ENCODE measurements at regions not wholly inside any gene's neighbourhood (a gene's known extent, or its start where the extent isn't known, plus 50 kb on each side); places are given as distances from the start of the nearest gene placed in this dataset.

DNA sequence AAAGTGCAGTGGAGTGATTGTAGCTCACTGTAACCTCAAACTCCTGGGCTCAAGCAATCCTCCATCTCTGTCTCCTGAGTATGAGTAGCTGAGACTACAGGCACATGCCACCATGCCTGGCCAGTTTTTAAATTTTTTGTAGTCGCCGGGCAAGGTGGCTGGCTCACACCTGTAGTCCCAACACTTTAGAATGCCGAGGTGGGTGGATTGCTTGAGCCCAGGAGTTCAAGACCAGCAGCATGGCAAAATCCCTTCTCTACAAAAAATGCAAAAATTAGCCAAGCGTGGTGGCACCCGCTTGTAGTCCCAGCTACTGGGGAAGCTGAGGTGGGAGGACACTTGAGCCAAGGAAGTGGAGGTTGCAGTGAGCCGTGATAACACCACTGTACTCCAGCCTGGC, 219.5 kb downstream of the KLHL28 start:
- no peak for TF ChIP-seq ARNTL (CRISPR knock-in tag; IDR thresholded peaks at IDR 0.05; ENCODE audit: borderline replicate concordance, low read depth)
- no peak for TF ChIP-seq SNAI2 (CRISPR knock-in tag; IDR thresholded peaks at IDR 0.05)
- no peak for TF ChIP-seq ESRRG (CRISPR knock-in tag; IDR thresholded peaks at IDR 0.05)
- TF ChIP-seq ZNF565 (CRISPR knock-in tag; conservative IDR thresholded peaks at IDR 0.05; ENCODE audit: low read depth), result no peak
- TF ChIP-seq, protein P1, sequence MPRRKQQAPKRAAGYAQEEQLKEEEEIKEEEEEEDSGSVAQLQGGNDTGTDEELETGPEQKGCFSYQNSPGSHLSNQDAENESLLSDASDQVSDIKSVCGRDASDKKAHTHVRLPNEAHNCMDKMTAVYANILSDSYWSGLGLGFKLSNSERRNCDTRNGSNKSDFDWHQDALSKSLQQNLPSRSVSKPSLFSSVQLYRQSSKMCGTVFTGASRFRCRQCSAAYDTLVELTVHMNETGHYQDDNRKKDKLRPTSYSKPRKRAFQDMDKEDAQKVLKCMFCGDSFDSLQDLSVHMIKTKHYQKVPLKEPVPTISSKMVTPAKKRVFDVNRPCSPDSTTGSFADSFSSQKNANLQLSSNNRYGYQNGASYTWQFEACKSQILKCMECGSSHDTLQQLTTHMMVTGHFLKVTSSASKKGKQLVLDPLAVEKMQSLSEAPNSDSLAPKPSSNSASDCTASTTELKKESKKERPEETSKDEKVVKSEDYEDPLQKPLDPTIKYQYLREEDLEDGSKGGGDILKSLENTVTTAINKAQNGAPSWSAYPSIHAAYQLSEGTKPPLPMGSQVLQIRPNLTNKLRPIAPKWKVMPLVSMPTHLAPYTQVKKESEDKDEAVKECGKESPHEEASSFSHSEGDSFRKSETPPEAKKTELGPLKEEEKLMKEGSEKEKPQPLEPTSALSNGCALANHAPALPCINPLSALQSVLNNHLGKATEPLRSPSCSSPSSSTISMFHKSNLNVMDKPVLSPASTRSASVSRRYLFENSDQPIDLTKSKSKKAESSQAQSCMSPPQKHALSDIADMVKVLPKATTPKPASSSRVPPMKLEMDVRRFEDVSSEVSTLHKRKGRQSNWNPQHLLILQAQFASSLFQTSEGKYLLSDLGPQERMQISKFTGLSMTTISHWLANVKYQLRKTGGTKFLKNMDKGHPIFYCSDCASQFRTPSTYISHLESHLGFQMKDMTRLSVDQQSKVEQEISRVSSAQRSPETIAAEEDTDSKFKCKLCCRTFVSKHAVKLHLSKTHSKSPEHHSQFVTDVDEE (CRISPR knock-in tag; IDR thresholded peaks at IDR 0.05), result no peak
- no peak for TF ChIP-seq OSR1 (CRISPR knock-in tag; IDR thresholded peaks at IDR 0.05)
- TF ChIP-seq ZNF8 (CRISPR knock-in tag; IDR thresholded peaks at IDR 0.05), result no peak
- TF ChIP-seq ZFP30 (CRISPR knock-in tag; IDR thresholded peaks at IDR 0.05), result no peak
- TF ChIP-seq PPARA (CRISPR knock-in tag; IDR thresholded peaks at IDR 0.05; ENCODE audit: borderline replicate concordance), result no peak
- TF ChIP-seq ISL1 (CRISPR knock-in tag; IDR thresholded peaks at IDR 0.05), result no peak
- TF ChIP-seq ZNF70 (CRISPR knock-in tag; IDR thresholded peaks at IDR 0.05), result no peak
- no peak for TF ChIP-seq BACH2 (CRISPR knock-in tag; IDR thresholded peaks at IDR 0.05; ENCODE audit: borderline replicate concordance)
- TF ChIP-seq ZFP3 (CRISPR knock-in tag; IDR thresholded peaks at IDR 0.05), result no peak
- TF ChIP-seq, protein P2, sequence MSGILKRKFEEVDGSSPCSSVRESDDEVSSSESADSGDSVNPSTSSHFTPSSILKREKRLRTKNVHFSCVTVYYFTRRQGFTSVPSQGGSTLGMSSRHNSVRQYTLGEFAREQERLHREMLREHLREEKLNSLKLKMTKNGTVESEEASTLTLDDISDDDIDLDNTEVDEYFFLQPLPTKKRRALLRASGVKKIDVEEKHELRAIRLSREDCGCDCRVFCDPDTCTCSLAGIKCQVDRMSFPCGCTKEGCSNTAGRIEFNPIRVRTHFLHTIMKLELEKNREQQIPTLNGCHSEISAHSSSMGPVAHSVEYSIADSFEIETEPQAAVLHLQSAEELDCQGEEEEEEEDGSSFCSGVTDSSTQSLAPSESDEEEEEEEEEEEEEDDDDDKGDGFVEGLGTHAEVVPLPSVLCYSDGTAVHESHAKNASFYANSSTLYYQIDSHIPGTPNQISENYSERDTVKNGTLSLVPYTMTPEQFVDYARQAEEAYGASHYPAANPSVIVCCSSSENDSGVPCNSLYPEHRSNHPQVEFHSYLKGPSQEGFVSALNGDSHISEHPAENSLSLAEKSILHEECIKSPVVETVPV (CRISPR knock-in tag; IDR thresholded peaks at IDR 0.05), result no peak
- TF ChIP-seq, protein P3, sequence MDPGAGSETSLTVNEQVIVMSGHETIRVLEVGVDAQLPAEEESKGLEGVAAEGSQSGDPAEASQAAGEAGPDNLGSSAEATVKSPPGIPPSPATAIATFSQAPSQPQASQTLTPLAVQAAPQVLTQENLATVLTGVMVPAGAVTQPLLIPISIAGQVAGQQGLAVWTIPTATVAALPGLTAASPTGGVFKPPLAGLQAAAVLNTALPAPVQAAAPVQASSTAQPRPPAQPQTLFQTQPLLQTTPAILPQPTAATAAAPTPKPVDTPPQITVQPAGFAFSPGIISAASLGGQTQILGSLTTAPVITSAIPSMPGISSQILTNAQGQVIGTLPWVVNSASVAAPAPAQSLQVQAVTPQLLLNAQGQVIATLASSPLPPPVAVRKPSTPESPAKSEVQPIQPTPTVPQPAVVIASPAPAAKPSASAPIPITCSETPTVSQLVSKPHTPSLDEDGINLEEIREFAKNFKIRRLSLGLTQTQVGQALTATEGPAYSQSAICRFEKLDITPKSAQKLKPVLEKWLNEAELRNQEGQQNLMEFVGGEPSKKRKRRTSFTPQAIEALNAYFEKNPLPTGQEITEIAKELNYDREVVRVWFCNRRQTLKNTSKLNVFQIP (CRISPR knock-in tag; IDR thresholded peaks at IDR 0.05; ENCODE audit: borderline replicate concordance, low read depth), result no peak
- ATAC-seq, result no peak

DNA sequence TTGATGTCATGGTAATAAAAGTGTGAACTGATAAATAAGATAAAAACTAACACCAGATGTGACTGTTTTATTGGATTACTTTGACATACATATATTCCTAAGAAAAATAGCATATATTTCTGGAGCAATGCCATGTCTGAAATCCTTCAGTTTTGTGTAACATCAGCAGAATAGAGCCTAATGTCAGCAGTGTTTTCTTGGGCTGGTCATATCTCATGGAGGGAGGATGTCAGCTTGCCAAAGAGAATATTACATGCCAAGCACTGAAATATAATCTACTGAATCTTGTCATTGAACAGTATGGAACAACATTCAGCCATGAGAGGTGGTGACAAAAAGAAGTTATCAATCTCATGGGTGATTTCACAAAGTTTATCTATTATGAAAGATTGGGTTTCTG, 220.3 kb downstream of the KLHL28 start:
- no peak for ATAC-seq
- TF ChIP-seq ESRRG (CRISPR knock-in tag; IDR thresholded peaks at IDR 0.05) (no peak), ZC3H10 (CRISPR knock-in tag; IDR thresholded peaks at IDR 0.05) (no peak), BACH2 (CRISPR knock-in tag; IDR thresholded peaks at IDR 0.05; ENCODE audit: borderline replicate concordance) (no peak), TCF4 (CRISPR knock-in tag; IDR thresholded peaks at IDR 0.05; ENCODE audit: borderline replicate concordance) (no peak)
- TF ChIP-seq, protein P4, sequence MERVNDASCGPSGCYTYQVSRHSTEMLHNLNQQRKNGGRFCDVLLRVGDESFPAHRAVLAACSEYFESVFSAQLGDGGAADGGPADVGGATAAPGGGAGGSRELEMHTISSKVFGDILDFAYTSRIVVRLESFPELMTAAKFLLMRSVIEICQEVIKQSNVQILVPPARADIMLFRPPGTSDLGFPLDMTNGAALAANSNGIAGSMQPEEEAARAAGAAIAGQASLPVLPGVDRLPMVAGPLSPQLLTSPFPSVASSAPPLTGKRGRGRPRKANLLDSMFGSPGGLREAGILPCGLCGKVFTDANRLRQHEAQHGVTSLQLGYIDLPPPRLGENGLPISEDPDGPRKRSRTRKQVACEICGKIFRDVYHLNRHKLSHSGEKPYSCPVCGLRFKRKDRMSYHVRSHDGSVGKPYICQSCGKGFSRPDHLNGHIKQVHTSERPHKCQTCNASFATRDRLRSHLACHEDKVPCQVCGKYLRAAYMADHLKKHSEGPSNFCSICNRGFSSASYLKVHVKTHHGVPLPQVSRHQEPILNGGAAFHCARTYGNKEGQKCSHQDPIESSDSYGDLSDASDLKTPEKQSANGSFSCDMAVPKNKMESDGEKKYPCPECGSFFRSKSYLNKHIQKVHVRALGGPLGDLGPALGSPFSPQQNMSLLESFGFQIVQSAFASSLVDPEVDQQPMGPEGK (CRISPR knock-in tag; IDR thresholded peaks at IDR 0.05; ENCODE audit: borderline replicate concordance), result no peak

DNA sequence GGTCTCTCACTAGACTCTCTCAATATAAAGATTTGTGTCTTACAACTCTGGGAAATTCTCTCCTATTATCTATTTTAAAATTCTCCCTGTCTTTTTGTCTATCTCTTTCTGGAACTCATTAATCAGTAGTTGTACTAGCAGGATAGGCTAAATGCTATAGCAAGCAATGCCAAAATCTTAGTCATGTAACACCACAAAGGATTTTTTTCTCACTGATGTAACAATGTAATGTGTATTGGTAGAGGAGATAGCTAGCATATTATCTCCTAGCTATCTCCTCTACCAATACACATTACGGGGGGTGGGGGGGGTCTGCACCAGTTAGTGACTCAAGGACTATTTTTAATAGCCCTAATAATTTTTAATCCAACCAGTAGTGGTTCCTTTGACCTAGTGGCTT, 225.4 kb downstream of the KLHL28 start:
- no peak for ATAC-seq
- TF ChIP-seq ESRRG (CRISPR knock-in tag; IDR thresholded peaks at IDR 0.05) (no peak), BACH2 (CRISPR knock-in tag; IDR thresholded peaks at IDR 0.05; ENCODE audit: borderline replicate concordance) (no peak)

DNA sequence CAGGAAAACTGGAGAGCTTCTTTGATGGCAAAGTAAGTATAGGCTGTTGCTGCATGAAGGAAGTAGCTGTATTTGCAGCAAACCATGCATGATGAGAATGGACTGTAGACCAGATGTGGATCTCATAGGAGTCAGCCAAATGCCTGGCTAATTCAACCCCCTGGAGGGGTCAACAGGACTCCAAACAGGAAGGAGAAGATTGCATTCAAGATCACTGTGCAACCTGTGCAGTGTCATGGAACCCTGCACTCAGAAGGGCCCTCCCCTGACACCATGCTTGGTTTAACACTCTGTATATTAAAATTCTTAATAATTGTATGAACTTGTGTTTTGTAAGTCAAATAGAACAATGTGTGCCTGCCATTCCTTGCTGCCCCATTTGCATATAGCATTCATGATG, 225.1 kb upstream of the FSCB start:
- ATAC-seq, result no peak
- TF ChIP-seq BACH2 (CRISPR knock-in tag; IDR thresholded peaks at IDR 0.05; ENCODE audit: borderline replicate concordance), result no peak
- TF ChIP-seq ZC3H10 (CRISPR knock-in tag; IDR thresholded peaks at IDR 0.05), result no peak
- TF ChIP-seq ZNF70 (CRISPR knock-in tag; IDR thresholded peaks at IDR 0.05), result no peak
- TF ChIP-seq, protein P1 (CRISPR knock-in tag; IDR thresholded peaks at IDR 0.05), result no peak
- TF ChIP-seq ZNF565 (CRISPR knock-in tag; conservative IDR thresholded peaks at IDR 0.05; ENCODE audit: low read depth), result no peak
- no peak for TF ChIP-seq ZNF8 (CRISPR knock-in tag; IDR thresholded peaks at IDR 0.05)
- TF ChIP-seq, protein P5, sequence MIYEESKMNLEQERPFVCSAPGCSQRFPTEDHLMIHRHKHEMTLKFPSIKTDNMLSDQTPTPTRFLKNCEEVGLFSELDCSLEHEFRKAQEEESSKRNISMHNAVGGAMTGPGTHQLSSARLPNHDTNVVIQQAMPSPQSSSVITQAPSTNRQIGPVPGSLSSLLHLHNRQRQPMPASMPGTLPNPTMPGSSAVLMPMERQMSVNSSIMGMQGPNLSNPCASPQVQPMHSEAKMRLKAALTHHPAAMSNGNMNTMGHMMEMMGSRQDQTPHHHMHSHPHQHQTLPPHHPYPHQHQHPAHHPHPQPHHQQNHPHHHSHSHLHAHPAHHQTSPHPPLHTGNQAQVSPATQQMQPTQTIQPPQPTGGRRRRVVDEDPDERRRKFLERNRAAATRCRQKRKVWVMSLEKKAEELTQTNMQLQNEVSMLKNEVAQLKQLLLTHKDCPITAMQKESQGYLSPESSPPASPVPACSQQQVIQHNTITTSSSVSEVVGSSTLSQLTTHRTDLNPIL (CRISPR knock-in tag; IDR thresholded peaks at IDR 0.05; ENCODE audit: low read depth), result no peak
- TF ChIP-seq GLIS3 (CRISPR knock-in tag; IDR thresholded peaks at IDR 0.05), result no peak
- no peak for TF ChIP-seq ZFP3 (CRISPR knock-in tag; IDR thresholded peaks at IDR 0.05)
- TF ChIP-seq, protein P3 (CRISPR knock-in tag; IDR thresholded peaks at IDR 0.05; ENCODE audit: borderline replicate concordance, low read depth), result no peak
- no peak for TF ChIP-seq TCF4 (CRISPR knock-in tag; IDR thresholded peaks at IDR 0.05; ENCODE audit: borderline replicate concordance)
- TF ChIP-seq ISL1 (CRISPR knock-in tag; IDR thresholded peaks at IDR 0.05), result no peak

Data from SK-N-SH treated with all-trans-retinoic acid at 6 μM for 48 hours (cell line).